NCI-H526 treated with DMSO at 0.1 percent for 48 hours (cell line): ENCODE measurements at regions not wholly inside any gene's neighbourhood (a gene's known extent, or its start where the extent isn't known, plus 50 kb on each side); places are given as distances from the start of the nearest gene placed in this dataset.
"Not testable (repeated sequence)": the region's sequence is repeated elsewhere in the genome, so short reads cannot be mapped to it uniquely, and the experiment has no call there.

ENCODE experiments used
- DNase-seq: peaks from one replicate; lab custom pipeline; 2025; lab: John Stamatoyannopoulos, UW

GRCh38 chr5:97936231-97936630, 753.2 kb upstream of the RIOK2 start:
- no peak for DNase-seq

- no peak for DNase-seq
Measured at GRCh38 chr5:97937846-97938245, 754.8 kb upstream of the RIOK2 start.

GRCh38 chr5:97943036-97943435, 760.0 kb upstream of the RIOK2 start:
- DNase-seq, result no peak

- DNase-seq, result no peak
Measured at GRCh38 chr5:97951139-97951538, 768.1 kb upstream of the RIOK2 start.

- no peak for DNase-seq
Measured at GRCh38 chr5:97955450-97955849, 772.4 kb upstream of the RIOK2 start.

GRCh38 chr5:97967292-97967691, 784.2 kb upstream of the RIOK2 start:
- DNase-seq, result no peak

GRCh38 chr5:97968346-97968745, 785.3 kb upstream of the RIOK2 start:
- no peak for DNase-seq

- no peak for DNase-seq
Measured at GRCh38 chr5:97979740-97980139, 793.7 kb upstream of the RGMB start.

- no peak for DNase-seq
Measured at GRCh38 chr5:97980291-97980690, 793.2 kb upstream of the RGMB start.

GRCh38 chr5:97986069-97986468, 787.4 kb upstream of the RGMB start:
- no peak for DNase-seq

GRCh38 chr5:97991236-97991635, 782.2 kb upstream of the RGMB start:
- no peak for DNase-seq

- no peak for DNase-seq
Measured at GRCh38 chr5:97998941-97999340, 774.5 kb upstream of the RGMB start.

- no peak for DNase-seq
Measured at GRCh38 chr5:98004463-98004862, 769.0 kb upstream of the RGMB start.

GRCh38 chr5:98016771-98017170, 756.7 kb upstream of the RGMB start:
- no peak for DNase-seq

GRCh38 chr5:98030273-98030672, 743.2 kb upstream of the RGMB start:
- DNase-seq, result not testable (repeated sequence)

GRCh38 chr5:98031036-98031435, 742.4 kb upstream of the RGMB start:
- not testable (repeated sequence) for DNase-seq

- DNase-seq, result no peak
Measured at GRCh38 chr5:98031496-98031895, 742.0 kb upstream of the RGMB start.

GRCh38 chr5:98031926-98032325, 741.5 kb upstream of the RGMB start:
- DNase-seq, result no peak

- no peak for DNase-seq
Measured at GRCh38 chr5:98041661-98042060, 731.8 kb upstream of the RGMB start.

- no peak for DNase-seq
Measured at GRCh38 chr5:98042521-98042920, 730.9 kb upstream of the RGMB start.

- DNase-seq, result no peak
Measured at GRCh38 chr5:98042961-98043360, 730.5 kb upstream of the RGMB start.

GRCh38 chr5:98050583-98050982, 722.9 kb upstream of the RGMB start:
- no peak for DNase-seq

- DNase-seq, result no peak
Measured at GRCh38 chr5:98053170-98053569, 720.3 kb upstream of the RGMB start.

- no peak for DNase-seq
Measured at GRCh38 chr5:98060148-98060547, 713.3 kb upstream of the RGMB start.

- no peak for DNase-seq
Measured at GRCh38 chr5:98064118-98064685, 709.3 kb upstream of the RGMB start.
